ENCODE measurements at regions not wholly inside any gene's neighbourhood (a gene's known extent, or its start where the extent isn't known, plus 50 kb on each side); places are given as distances from the start of the nearest gene placed in this dataset.

GRCh38 chr7:25279705-25280104 lies 51.4 kb upstream of the NPVF start:
- in situ Hi-C loops (cut with MboI; ENCODE audit: low sequenced_read_pairs) = no loop called here

GRCh38 chr7:25280181-25280580 lies 51.9 kb upstream of the NPVF start:
- in situ Hi-C loops (cut with MboI; ENCODE audit: low sequenced_read_pairs) = no loop called here

GRCh38 chr7:25282194-25282593 lies 53.9 kb upstream of the NPVF start:
- in situ Hi-C loops (cut with MboI; ENCODE audit: low sequenced_read_pairs) = no loop called here

GRCh38 chr7:25286756-25287155 lies 58.5 kb upstream of the NPVF start:
- in situ Hi-C loops (cut with MboI; ENCODE audit: low sequenced_read_pairs) = no loop called here

GRCh38 chr7:25287291-25287690 lies 59.0 kb upstream of the NPVF start:
- in situ Hi-C loops (cut with MboI; ENCODE audit: low sequenced_read_pairs) = no loop called here

GRCh38 chr7:25288556-25289307 lies 60.4 kb upstream of the NPVF start:
- in situ Hi-C loops (cut with MboI; ENCODE audit: low sequenced_read_pairs) = no loop called here

GRCh38 chr7:25289518-25289917 lies 61.2 kb upstream of the NPVF start:
- in situ Hi-C loops (cut with MboI; ENCODE audit: low sequenced_read_pairs) = no loop called here

- in situ Hi-C loops (cut with MboI; ENCODE audit: low sequenced_read_pairs) = no loop called here
Measured at GRCh38 chr7:25294624-25295023, 66.3 kb upstream of the NPVF start.

GRCh38 chr7:25295387-25295786 lies 67.1 kb upstream of the NPVF start:
- in situ Hi-C loops (cut with MboI; ENCODE audit: low sequenced_read_pairs) = no loop called here

- in situ Hi-C loops (cut with MboI; ENCODE audit: low sequenced_read_pairs) = no loop called here
Measured at GRCh38 chr7:25296086-25296485, 67.8 kb upstream of the NPVF start.

- in situ Hi-C loops (cut with MboI; ENCODE audit: low sequenced_read_pairs) = no loop called here
Measured at GRCh38 chr7:25297278-25297677, 69.0 kb upstream of the NPVF start.

- in situ Hi-C loops (cut with MboI; ENCODE audit: low sequenced_read_pairs) = no loop called here
Measured at GRCh38 chr7:25303281-25304181, 75.2 kb upstream of the NPVF start.

GRCh38 chr7:25304691-25305090 lies 76.4 kb upstream of the NPVF start:
- in situ Hi-C loops (cut with MboI; ENCODE audit: low sequenced_read_pairs) = no loop called here

GRCh38 chr7:25305831-25306230 lies 77.5 kb upstream of the NPVF start:
- in situ Hi-C loops (cut with MboI; ENCODE audit: low sequenced_read_pairs) = no loop called here

- in situ Hi-C loops (cut with MboI; ENCODE audit: low sequenced_read_pairs) = no loop called here
Measured at GRCh38 chr7:25307624-25308023, 79.3 kb upstream of the NPVF start.

- in situ Hi-C loops (cut with MboI; ENCODE audit: low sequenced_read_pairs) = no loop called here
Measured at GRCh38 chr7:25308246-25308645, 80.0 kb upstream of the NPVF start.

GRCh38 chr7:25308906-25309705 lies 80.8 kb upstream of the NPVF start:
- in situ Hi-C loops (cut with MboI; ENCODE audit: low sequenced_read_pairs) = no loop called here

- in situ Hi-C loops (cut with MboI; ENCODE audit: low sequenced_read_pairs) = no loop called here
Measured at GRCh38 chr7:25310896-25311295, 82.6 kb upstream of the NPVF start.

GRCh38 chr7:25311346-25311745 lies 83.1 kb upstream of the NPVF start:
- in situ Hi-C loops (cut with MboI; ENCODE audit: low sequenced_read_pairs) = no loop called here

- in situ Hi-C loops (cut with MboI; ENCODE audit: low sequenced_read_pairs) = no loop called here
Measured at GRCh38 chr7:25312968-25313367, 84.7 kb upstream of the NPVF start.

- in situ Hi-C loops (cut with MboI; ENCODE audit: low sequenced_read_pairs) = no loop called here
Measured at GRCh38 chr7:25313526-25313925, 85.2 kb upstream of the NPVF start.

Measured in HL-60/S4 treated with retinoic acid at 250 ng/mL for 4 days and 3 days (cell line).